ENCODE measurements at regions not wholly inside any gene's neighbourhood (a gene's known extent, or its start where the extent isn't known, plus 50 kb on each side); places are given as distances from the start of the nearest gene placed in this dataset.

- TF ChIP-seq CTCF (IDR thresholded peaks at IDR 0.05; ENCODE audit: low read length) (no peak), EZH2phosphoT487 (IDR thresholded peaks at IDR 0.05; ENCODE audit: low read length) (no peak)
These were observed 52.2 kb upstream of the VTCN1 start for GRCh38 chr1:117262976-117263375.
